Heart left ventricle (tissue), 13 donors: ENCODE measurements at regions not wholly inside any gene's neighbourhood (a gene's known extent, or its start where the extent isn't known, plus 50 kb on each side); places are given as distances from the start of the nearest gene placed in this dataset.

Experiments used
- POLR2A ChIP-seq, 2 donors: fragments of 450-650 bp; IDR thresholded peaks; one replicate each; pipeline ENCODE4 v1.6.1; 2017; ENCODE audit warnings: antibody characterized with exemption in 2 of 2, mild to moderate bottlenecking in 2 of 2, moderate library complexity in 2 of 2
- TF ChIP-seq, protein P1 (sequence below), 12 donors: fragments of 200-600 bp; sonication (generic) in 4 of 12; IDR thresholded peaks; one replicate each; pipeline versions ENCODE4 v1.5.0 to v1.8.0; 2018 to 2022; ENCODE audit warnings: antibody characterized with exemption in 12 of 12, mild to moderate bottlenecking in 5 of 12
- donor health status: ischemic (EF 13 %, LVEDD 7.1; RV severe dilation, severe dysfunction).
- donor health status: DM: no; HTN: yes; CAD: no.
- donor health status: DM: no; HTN: no; CAD: no.
- donor health status: ischemic (EF 25% LVEDD 6.9; RV normal size, moderate dysfunction).
- donor health status: ischemic (EF 25% LVEDD 5.7; RV mildly dilated, moderate dysfunction).
- donor health status: ischemic (EF 35%, LVEDD 5.7; RV mildly dilated, moderate dysfunction).
- donor health status: nonischemic (EF 11% LVEDD 7.7; RV severe dilation, severe dysfunction).
- donor health status: DM: yes; HTN: yes; CAD: no.
- donor health status: PGD.
- donor health status: ischemic (EF 29% LVEDD 5.4; RV normal size, mild dysfunction).
- donor health status: nonischemic (EF 23%, LVEDD 6.1; RV moderate dilation, normal function).

DNA sequence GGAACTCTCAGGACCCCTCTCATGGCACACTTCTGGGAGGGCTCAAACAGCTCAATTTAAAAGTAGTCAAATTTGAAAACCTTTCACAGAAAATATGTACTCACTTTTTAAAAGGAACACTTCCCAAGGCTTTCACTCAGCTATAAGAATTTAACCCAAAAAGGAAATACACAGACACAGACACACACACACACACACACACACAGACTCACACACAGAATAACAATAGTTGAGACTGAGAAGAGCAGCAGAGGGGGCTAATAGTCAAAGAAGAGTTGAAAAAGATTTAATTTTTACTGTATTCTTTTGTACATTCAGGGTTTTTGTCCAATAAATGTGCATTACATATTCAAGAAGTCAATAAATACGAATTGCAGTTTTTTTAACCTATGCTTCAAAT is 211.4 kb downstream of the HACE1 start:
- no peak for TF ChIP-seq POLR2A (IDR thresholded peaks at IDR 0.05)
- TF ChIP-seq, protein P1, sequence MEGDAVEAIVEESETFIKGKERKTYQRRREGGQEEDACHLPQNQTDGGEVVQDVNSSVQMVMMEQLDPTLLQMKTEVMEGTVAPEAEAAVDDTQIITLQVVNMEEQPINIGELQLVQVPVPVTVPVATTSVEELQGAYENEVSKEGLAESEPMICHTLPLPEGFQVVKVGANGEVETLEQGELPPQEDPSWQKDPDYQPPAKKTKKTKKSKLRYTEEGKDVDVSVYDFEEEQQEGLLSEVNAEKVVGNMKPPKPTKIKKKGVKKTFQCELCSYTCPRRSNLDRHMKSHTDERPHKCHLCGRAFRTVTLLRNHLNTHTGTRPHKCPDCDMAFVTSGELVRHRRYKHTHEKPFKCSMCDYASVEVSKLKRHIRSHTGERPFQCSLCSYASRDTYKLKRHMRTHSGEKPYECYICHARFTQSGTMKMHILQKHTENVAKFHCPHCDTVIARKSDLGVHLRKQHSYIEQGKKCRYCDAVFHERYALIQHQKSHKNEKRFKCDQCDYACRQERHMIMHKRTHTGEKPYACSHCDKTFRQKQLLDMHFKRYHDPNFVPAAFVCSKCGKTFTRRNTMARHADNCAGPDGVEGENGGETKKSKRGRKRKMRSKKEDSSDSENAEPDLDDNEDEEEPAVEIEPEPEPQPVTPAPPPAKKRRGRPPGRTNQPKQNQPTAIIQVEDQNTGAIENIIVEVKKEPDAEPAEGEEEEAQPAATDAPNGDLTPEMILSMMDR (IDR thresholded peaks at IDR 0.05): no peak
